GM21381 (cell line): ENCODE measurements at regions not wholly inside any gene's neighbourhood (a gene's known extent, or its start where the extent isn't known, plus 50 kb on each side); places are given as distances from the start of the nearest gene placed in this dataset.
"Not testable (repeated sequence)": the region's sequence is repeated elsewhere in the genome, so short reads cannot be mapped to it uniquely, and the experiment has no call there.

Experiments used
- ATAC-seq: cut with Tn5 transposase; IDR thresholded peaks from one replicate; pipeline ENCODE4 v1.9.1; 2021; ENCODE audit warnings: mild to moderate bottlenecking, moderate library complexity; ENCODE audit not compliant: unreplicated experiment

DNA sequence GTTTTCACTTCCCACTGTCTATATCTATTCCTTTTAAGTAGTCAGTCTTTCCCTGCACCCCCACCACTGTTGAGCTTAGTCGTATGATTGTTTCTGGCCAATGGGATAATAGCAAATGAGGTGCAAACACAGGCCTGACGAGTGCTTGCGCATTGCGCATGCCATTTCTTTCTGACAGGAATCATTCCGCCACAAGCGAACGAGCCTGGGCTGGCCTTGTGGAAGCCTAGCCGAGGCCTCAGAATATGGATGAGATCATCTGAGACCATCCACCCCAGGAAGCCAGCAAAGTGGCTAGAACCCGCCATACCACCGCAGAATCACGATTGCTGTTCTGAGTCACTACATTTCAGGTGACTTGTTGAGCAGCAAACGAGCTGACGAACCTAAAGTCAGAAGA lies 52.2 kb upstream of the PRL start:
- ATAC-seq, result no peak

DNA sequence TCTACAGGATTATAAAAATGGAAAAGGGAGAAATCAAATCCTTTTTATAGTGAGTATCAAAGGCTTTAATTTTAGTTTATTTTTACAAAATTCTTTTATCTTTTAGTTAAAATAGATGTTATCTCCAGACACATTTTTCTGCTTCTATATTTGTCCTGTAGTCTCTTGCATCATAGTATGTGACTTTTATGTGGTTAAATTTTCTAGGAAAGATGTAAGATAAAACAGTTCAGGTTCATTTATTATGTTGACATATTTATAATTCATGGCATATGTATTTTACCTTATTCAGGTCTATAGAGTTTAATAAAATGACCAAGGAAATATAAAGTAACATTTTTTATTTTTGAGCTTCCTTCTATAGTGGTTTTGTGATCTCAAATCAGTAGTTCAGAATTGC lies 52.7 kb upstream of the PRL start:
- no peak for ATAC-seq

DNA sequence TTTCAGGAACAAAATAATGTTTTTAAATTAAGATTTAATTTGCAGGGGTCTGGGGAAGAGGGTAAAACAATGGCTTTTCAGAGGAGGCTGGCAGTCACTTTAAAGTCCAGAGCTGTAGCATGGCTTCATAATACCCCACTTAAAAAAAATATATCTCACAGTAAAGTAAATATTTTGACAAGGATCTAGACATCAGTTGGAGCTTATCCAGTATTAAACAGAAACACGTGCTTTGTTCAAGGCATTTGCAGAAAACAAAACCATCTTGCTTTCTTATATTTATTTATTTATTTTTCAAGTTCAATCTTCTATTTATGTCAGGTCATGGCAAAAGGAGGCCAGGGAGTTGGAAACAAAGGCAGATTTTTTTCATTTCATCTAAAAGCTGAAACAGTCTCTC lies 53.3 kb upstream of the PRL start:
- ATAC-seq, result no peak

DNA sequence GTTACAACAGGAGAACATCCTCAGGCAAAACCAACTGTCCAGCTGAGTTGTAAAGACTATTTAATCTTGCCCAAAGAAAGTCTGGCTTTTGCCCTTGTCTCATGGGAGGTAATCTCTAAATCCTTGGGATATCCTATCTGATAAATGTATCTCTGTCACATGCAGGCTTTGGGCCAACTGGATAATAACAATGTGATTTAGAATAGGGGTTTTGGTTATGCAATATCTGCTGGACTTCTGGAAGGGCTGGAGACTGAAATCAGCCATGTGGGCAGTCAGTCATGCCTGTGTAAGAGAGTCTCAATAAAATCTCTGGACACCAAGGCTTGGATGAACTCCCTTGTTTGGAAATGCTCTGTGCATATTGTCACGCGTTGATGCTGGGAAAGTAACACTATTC lies 56.3 kb upstream of the PRL start:
- no peak for ATAC-seq

DNA sequence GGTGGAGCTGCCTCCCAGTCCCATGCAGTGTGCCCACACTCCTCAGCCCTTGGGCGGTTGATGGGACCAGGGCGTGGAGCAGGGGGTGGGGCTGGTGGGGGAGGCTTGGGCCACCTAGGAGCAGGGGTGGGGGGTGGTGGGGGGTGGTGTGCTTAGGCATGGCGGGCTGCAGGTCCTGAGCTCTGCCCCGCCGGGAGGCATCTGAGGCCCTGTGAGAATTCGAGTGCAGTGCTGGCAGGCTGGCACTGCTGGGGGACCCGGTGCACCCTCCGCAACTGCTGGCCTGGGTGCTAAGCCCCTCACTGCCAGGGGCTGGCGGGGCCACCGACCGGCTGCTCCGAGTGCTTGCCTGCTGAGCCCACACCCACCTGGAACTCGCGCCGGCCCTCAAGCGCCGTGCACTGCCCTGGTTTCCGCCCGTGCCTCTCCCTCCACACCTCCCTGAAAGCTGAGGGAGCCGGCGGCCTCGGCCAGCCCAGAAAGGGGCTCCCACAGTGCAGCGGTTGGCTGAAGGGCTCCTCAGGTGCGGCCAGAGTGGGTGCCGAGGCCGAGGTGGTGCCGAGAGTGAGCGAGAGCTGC lies 59.6 kb upstream of the PRL start:
- ATAC-seq, result no peak

DNA sequence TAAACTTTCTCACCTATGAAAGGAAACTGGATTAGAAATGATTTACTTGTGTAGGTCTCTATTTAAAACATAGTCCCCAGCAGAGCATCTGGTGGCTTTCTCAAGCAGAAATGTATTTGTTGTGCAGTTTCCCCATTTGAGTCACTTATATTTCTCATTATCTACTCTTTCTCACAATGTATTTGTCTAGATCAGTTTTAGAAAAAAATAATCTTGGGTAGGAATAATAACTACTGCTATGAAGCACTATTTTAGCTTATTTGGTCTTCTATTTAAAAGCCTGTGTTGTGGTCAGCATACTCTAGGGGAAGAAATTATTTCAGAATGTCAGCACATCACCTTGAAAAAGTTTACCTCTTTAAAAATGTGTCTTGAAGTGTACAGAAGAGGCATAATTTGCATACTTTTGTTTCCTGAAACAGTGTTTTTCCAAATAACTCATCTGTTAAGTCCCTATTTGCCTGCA lies 60.9 kb upstream of the PRL start:
- ATAC-seq, result peak; percentile 84

DNA sequence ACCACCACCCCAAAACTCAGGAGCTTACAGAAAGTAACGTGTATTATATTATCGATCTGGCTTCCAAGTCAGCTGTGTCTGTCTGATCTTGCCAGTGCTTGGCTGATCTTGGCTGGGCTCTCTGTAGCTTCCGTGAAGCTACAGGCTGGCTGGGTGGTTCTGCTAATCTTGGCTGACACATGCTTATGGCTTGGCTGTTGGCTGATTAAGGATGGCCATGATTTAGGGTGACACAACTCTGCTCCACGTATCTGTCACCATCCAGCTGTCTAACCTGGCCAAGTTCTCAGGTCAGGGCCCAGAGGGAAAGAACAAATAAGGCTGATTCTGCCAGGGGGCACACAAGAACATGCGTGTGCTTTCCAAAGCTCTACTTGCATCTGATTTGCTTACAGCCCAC lies 64.7 kb upstream of the PRL start:
- no peak for ATAC-seq

DNA sequence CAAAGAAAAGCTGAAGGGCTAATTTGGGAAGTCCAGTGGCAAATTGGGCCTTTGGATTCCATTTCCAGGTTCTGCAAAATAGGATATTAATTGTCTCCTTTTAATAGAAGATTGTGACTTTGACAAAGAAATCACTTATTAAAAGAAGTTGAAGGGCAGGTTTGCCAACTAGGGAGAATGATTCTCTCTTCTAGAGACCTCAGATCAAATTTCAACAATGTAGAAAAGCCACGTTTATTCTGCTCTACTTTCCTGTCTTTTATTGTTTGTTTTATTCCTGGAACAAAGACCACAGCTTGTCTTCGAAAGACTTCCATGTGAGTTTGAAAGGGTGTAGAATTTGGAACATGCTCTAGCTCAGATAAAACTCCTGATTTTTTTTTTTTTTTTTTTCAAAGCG lies 65.5 kb upstream of the PRL start:
- no peak for ATAC-seq

DNA sequence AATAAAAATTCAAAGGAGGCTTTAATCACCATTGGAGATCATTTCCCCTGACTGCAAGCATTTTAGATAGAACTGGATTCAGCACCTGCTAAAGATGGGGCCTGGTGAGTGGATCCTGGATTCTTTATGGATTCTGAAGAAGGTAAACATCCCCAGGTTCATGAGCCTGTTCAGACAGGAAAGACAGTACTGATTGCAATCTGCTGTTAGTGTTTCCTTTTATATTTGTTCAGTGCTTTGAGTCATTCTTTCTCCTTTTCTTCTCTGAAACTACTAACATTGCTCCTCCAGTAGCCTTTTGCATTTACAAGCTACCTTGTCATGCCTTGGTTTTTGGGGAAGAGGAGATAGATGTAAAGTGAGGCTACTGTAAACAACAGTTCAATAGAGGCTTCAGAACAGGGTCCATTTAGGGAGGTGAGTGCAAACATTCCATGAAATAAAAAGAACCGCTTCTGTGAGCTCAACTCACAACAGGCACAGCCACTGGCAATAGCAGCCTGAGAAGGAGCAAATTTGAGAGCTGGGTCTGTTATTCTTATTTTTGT lies 66.4 kb upstream of the PRL start:
- no peak for ATAC-seq

DNA sequence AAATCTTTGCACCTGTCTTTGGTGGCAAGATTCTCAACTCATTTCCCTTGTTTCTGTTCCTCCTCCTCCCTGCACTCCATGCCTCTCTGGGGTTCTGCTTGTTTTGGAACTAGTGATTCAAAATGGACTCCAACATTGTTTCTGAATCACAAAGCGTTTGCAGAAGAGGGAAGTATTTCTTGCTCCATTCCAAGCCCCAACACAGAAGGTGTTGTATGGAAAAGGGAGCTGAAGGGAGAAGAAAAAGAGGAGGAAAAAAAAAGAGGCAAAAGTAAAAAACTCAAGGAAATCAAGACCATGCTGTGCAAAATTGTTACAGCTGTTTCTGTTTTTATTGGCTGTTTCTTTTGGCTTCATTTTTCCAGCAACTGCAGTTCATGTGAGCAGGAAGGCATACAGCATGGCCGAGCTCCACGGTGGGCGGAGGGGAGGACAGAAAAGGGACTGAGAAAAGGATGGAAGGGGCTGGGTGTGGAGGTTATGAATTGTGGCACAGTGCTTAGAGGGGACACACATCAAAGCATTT lies 66.9 kb upstream of the PRL start:
- no peak for ATAC-seq

DNA sequence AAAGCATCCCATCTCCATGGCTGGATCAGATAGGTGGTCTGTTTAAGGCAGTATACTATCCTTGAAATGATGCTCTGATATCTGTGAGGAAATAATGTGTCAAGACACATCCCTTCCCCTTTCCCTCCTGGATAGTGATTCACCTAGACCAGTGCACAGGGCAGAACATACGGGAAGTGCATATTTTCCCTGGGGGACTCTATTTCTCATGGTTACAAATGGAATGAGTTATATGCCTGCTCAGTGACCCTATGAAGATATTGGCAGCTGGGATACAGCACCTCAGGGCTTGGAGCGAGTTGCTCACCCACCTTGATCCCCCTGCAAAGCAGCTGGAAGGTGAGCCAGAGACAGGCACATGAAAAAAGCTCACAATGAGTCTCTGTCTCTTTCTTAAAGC lies 67.5 kb upstream of the PRL start:
- no peak for ATAC-seq

DNA sequence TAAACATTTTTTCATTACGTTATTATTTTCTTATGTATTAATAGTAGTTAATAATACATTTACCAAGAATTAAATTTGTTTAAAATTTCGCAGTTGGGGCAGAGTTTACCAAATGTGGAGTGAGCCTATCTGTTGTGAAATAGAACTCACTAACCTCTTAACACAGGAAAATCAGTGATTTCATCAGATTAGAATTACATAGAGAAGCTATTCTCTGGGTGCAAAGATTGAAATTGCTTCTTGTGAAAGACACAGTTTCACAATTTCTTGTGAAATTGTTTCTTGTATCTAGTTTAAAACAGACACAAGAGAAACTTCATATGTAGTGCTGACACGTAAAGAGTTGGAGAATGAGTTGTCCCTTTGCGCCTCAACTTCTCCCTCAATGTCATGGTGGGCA lies 69.4 kb upstream of the PRL start:
- no peak for ATAC-seq

DNA sequence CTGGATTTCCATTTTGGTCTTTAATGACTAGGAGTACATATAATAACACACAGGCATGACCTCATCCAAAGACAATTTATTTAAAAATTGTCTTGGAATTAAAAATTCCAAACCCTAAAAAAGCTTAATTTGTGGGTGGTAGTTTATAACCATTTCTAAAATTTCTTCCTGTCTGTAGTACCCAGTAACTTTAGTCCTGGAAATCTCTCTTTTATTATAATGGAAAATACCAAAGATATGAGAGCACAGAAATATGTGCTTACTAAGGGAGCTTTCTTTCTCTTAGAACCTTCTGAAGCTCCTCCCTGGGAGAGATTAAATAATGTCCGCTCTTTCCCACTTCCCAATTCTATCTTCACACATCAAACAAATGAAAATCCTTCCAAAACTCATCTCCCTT lies 70.5 kb upstream of the PRL start:
- no peak for ATAC-seq

DNA sequence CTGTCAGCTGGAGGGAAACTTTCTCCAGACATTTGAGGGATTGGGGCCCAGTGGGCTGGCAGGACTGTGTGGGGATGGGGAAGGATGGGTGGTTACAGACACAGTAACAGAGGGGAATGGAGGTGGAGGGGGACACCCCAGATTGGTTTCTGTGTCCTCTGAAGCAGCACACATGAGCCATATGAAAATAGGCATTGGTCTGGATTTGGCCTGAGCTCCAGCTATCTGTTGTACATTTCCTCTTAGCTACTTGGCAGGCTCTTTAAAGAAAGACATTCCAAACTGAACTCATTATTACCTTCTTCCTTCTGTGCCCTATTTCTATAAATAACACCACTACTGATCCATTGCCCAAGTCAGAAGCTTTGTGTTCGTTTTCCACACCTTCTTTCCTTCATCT lies 72.0 kb upstream of the PRL start:
- ATAC-seq, result no peak

DNA sequence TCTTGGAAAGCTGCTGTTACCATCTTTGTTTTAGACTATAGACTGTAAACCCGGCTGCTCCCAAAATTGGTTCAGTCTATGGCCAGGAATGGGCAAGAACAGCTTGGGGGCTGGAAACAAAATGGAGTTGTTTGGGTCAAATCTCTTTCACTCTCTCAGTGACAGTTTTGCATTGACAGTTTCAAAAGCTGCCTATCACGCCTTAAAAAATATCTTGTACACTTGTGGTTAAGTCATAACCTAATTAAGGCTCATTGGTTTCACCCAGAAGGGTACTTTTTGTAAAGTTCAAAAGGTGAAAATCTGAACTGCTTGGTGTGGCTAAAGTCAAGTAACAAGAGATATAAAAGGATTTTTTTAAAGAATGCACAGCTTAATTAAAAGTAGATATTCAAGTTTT lies 76.1 kb upstream of the PRL start:
- ATAC-seq, result peak; percentile 69

DNA sequence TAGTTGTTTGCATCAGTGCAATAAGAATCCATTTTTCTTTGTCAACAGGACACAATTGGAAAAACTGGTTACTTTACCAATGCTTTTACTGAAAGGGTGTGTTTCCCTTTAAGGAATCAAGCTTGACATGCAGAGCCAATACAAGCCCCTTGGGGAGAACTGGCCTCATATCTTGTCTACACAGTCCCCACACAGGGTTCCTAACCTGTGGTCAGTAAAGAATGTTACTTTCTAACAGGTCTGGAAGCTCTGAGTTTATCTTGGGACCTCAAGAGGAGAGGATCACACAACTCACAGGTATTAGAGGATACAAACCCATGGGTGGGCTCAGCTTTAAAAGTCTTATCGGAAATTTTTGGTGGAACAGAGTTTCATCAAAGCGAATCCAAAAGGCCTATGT lies 78.1 kb upstream of the PRL start:
- not testable (repeated sequence) for ATAC-seq

DNA sequence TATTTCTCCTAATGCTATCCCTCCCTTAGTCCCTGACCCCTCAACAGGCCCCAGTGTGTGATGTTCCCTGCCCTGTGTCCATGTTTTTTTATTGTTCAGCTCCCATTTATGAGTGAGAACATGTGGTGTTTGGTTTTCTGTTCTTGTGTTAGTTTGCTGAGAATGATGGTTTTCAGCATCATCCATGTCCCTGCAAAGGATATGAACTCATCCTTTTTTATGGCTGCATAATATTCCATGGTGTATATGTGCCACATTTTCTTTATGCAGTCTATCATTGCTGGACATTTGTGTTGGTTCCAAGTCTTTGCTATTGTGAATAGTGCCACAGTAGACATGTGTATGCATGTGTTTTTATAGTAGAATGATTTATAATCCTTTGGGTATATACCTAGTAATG lies 79.5 kb upstream of the PRL start:
- ATAC-seq, result not testable (repeated sequence)

DNA sequence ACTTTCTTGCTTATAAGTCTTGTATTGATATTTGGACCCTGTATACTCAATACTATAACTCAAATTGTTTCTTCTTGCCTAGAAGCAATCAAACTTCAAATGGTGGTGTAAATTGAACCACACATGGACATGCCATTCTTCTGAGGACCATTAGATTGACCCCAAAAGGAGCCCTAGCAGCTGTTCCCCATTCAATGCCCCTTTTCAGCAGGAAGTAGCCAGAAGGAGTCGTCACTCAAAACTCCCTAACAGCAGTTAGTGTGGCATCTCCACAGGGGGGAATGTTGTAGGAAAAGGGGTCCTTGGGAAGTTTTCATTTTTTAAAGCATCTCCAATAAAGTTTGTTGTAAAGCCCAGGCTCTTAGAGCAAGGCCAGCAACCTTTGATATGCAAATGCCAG lies 81.7 kb upstream of the PRL start:
- ATAC-seq, result not testable (repeated sequence)

DNA sequence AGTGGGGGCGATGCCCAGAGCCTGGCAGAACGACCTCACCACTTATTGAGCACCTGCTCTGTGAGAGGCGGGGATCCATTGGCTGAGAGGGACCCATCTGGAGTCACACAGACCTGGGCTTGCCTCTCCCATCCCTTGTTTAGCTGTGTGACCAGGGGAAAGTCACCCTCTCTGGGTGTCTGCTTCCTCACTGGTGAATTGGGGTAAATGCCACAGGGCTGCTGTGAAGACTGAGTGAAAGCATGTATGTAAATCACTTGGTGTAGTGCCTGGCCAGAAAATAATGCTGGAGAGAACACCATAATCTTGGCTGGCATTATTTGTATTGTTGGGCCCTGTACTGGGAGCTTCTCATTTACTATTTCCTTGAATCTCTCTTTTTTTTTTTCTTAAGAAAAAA lies 83.4 kb upstream of the PRL start:
- ATAC-seq, result no peak

DNA sequence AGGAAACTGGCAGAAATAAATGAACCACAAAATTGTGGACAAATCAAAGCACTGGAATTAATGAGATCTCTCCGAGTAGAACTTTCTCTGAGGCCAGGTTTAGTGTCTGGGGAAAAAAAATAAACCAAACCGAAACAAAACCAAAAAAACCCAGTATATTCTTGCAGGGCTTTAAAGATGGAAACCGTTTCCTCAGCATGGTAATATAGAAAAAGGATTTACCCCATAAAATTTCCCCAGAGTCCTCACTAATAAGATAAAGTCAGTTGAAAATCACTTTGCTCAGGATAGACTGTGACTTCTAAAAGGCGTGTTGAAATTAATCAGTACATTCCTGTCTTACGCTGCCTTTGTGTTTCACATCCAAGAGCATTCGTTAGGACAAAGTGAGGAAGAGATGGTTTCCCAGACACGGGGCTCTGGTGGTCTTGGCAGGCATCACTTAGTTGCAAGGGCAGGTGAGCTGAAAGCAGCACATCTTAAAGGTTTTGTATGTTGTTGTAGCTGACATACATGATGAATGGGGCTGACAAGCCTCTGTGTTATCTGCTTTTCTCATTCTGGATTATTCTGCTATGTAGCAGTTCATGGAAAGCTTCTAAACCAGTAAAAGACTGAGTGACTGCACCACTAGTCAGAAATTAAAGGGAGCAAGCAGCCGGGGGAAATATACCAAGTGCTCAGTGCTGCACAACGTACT lies 85.2 kb upstream of the PRL start:
- no peak for ATAC-seq

DNA sequence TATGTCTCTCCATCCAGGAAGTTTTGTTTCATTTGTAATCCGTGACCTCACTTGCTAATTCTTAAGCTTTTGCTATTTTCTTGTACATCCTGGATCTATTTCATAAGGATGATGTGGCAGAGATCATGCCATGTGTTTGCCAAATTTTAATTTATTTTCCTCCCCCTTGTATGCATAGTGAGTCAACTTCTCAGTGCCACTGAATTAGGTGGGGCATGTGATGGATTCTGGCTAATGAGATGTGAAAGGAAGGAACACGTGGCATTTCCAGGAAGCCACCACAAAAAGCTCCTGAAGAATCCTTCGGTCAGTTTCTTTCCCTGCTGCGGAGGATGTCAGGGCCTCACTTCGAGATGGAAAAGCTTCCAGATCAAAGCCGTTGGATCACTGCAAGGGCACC lies 86.2 kb upstream of the PRL start:
- ATAC-seq, result no peak

DNA sequence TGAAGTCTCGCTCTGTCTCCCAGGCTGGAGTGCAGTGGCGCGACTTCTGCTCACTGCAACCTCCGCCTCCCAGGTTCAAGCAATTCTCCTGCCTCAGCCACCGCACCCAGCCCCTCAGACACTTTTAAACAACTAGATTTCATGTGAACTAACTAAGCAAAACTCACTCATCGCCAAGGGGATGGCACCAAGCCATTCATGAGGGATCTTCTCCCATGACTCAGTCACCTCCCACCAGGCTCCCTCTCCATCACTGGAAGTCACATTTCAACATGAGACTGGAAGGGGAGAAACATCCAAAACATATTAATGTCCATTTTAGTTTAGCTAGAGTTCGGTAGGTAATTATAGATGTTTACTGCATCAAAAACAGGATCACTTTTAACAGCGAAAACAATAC lies 95.9 kb upstream of the PRL start:
- no peak for ATAC-seq

DNA sequence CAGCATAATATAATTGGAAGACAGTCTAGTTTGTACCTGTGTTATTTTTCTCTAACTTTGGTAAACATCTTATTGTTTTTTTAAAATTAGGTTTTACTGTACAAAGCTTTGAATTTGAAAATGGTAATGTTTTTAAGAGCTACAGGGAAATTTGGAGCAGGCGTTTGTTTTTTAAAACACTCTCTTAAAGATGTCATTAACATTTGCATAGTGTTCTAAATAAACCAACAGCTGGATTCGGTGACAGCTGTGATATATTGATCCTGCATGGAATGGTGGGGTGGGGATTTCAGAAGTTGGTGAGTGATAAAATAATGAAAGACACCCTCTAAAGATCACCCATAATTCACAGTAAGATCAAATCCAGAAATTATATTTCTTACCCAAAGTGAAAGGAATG lies 97.9 kb upstream of the PRL start:
- no peak for ATAC-seq
